Neural cell (in vitro differentiated cells): ENCODE measurements at regions not wholly inside any gene's neighbourhood (a gene's known extent, or its start where the extent isn't known, plus 50 kb on each side); places are given as distances from the start of the nearest gene placed in this dataset.

Experiments used
- H2AFZ ChIP-seq: fragments of 200-600, 300-800 bp; sonication (generic), shearing (Covaris generic); 2 replicates; pipeline ENCODE4 v1.6.0; 2014; ENCODE audit warnings: low read depth, mild to moderate bottlenecking, antibody characterized with exemption, low read length, moderate library complexity
- H3F3A ChIP-seq: fragments of 200-600 bp; shearing (Covaris generic); 2 replicates; pipeline ENCODE4 v1.6.1; 2016; ENCODE audit warnings: mild to moderate bottlenecking, moderate library complexity, mixed read lengths, antibody characterized with exemption, low read length; ENCODE audit not compliant: insufficient read depth, poor library complexity, severe bottlenecking
- H3K27ac ChIP-seq: fragments of 200-600, 300-800 bp; sonication (generic), shearing (Covaris generic); 2 replicates; pipeline ENCODE4 v1.5.1; 2014; ENCODE audit warnings: mild to moderate bottlenecking, low read length, moderate library complexity
- H3K27me3 ChIP-seq: fragments of 300-800, 200-600 bp; sonication (generic), shearing (Covaris generic); 2 replicates; pipeline ENCODE4 v1.6.0; 2014; ENCODE audit warnings: mild to moderate bottlenecking, low read depth, low read length, moderate library complexity; ENCODE audit not compliant: insufficient read depth
- H3K36me3 ChIP-seq: fragments of 300-800, 200-600 bp; sonication (generic), shearing (Covaris generic); 2 replicates; pipeline ENCODE4 v1.5.1; 2014; ENCODE audit warnings: mild to moderate bottlenecking, antibody characterized with exemption, low read length, moderate library complexity; ENCODE audit not compliant: insufficient read depth
- H3K4me2 ChIP-seq: fragments of 300-800, 200-600 bp; sonication (generic), shearing (Covaris generic); 2 replicates; pipeline ENCODE4 v1.6.0; 2014; ENCODE audit warnings: mild to moderate bottlenecking, low read length
- H3K4me3 ChIP-seq: fragments of 300-800, 200-600 bp; sonication (generic), shearing (Covaris generic); 2 replicates; pipeline ENCODE4 v1.5.1; 2014; ENCODE audit warnings: mild to moderate bottlenecking, low read length, moderate library complexity
- H3K79me2 ChIP-seq: fragments of 200-600 bp; shearing (Covaris generic); replicated peaks from 2 replicates; pipeline ENCODE4 v1.6.0; 2014; ENCODE audit warnings: mild to moderate bottlenecking, low read length, moderate library complexity; ENCODE audit not compliant: insufficient read depth
- H3K9ac ChIP-seq: fragments of 300-800, 200-600 bp; sonication (generic), shearing (Covaris generic); 2 replicates; pipeline ENCODE4 v1.6.1; 2016; ENCODE audit warnings: mild to moderate bottlenecking, low read length, mixed read lengths
- H3K9me2 ChIP-seq: fragments of 200-600 bp; shearing (Covaris generic); 2 replicates; pipeline ENCODE4 v1.6.1; 2016; ENCODE audit warnings: mild to moderate bottlenecking, low read length, mixed read lengths; ENCODE audit not compliant: insufficient read depth
- H3K9me3 ChIP-seq: fragments of 200-600, 300-800 bp; sonication (generic), shearing (Covaris generic); 2 replicates; pipeline ENCODE4 v1.6.1; 2016; ENCODE audit warnings: mild to moderate bottlenecking, mixed run types, low read length, moderate library complexity, mixed read lengths
- H4K20me1 ChIP-seq: fragments of 200-600 bp; shearing (Covaris generic); 2 replicates; pipeline ENCODE4 v1.6.1; 2016; ENCODE audit warnings: mild to moderate bottlenecking, mixed run types; ENCODE audit not compliant: insufficient read depth
- EP300 ChIP-seq: fragments of 450-650 bp; conservative IDR thresholded peaks from 2 replicates; pipeline ENCODE4 v1.6.1; 2014; ENCODE audit warnings: antibody characterized with exemption, mild to moderate bottlenecking, moderate library complexity; ENCODE audit not compliant: poor library complexity, severe bottlenecking
- EZH2 ChIP-seq: fragments of 200-600, 300-800 bp; shearing (Covaris generic), sonication (generic); IDR thresholded peaks from 2 replicates; pipeline ENCODE4 v1.6.1; 2014; ENCODE audit warnings: antibody characterized with exemption, low read length, borderline replicate concordance, mild to moderate bottlenecking; ENCODE audit not compliant: insufficient read depth, poor library complexity, severe bottlenecking
- MXI1 ChIP-seq: fragments of 450-650 bp; conservative IDR thresholded peaks from 2 replicates; pipeline ENCODE4 v1.6.1; 2014; ENCODE audit warnings: antibody characterized with exemption, mild to moderate bottlenecking; ENCODE audit not compliant: poor library complexity, severe bottlenecking
- POLR2AphosphoS5 ChIP-seq: IDR thresholded peaks from 2 replicates; pipeline ENCODE4 v1.6.1; 2012
- RAD21 ChIP-seq: fragments of 450-650 bp; conservative IDR thresholded peaks from 2 replicates; pipeline ENCODE4 v1.6.1; 2014; ENCODE audit warnings: antibody characterized with exemption, mild to moderate bottlenecking, moderate library complexity
- REST ChIP-seq: IDR thresholded peaks from 2 replicates; pipeline ENCODE4 v1.6.1; 2012; ENCODE audit warnings: borderline replicate concordance
- SMC3 ChIP-seq: fragments of 450-650 bp; conservative IDR thresholded peaks from 2 replicates; pipeline ENCODE4 v1.6.1; 2014; ENCODE audit warnings: antibody characterized with exemption, mild to moderate bottlenecking, moderate library complexity; ENCODE audit not compliant: poor library complexity
- TAF1 ChIP-seq: IDR thresholded peaks from 2 replicates; pipeline ENCODE4 v1.6.1; 2012; ENCODE audit warnings: low read depth
- TF ChIP-seq, protein P1 (sequence below): fragments of 450-650 bp; IDR thresholded peaks from 2 replicates; pipeline ENCODE4 v1.5.1; 2014; ENCODE audit warnings: antibody characterized with exemption, mild to moderate bottlenecking, moderate library complexity; ENCODE audit not compliant: poor library complexity, severe bottlenecking

- Histone ChIP-seq H3F3A (no peaks in the 10 kb centered on the region), H3K79me2 (no peaks in the 10 kb centered on the region), H3K27ac (no peak overlapping the region), H4K20me1 (no peaks in the 10 kb centered on the region), H3K9me3 (no peaks in the 10 kb centered on the region), H3K36me3 (no peaks in the 10 kb centered on the region), H3K4me3 (no peak overlapping the region), H2AFZ (no peak overlapping the region), H3K9ac (no peak overlapping the region), H3K4me2 (no peak overlapping the region), H3K9me2 (no peaks in the 10 kb centered on the region), H3K27me3 (no peaks in the 10 kb centered on the region)
- TF ChIP-seq SMC3 = no peak
- TF ChIP-seq POLR2AphosphoS5 = no peak
- TF ChIP-seq, protein P1, sequence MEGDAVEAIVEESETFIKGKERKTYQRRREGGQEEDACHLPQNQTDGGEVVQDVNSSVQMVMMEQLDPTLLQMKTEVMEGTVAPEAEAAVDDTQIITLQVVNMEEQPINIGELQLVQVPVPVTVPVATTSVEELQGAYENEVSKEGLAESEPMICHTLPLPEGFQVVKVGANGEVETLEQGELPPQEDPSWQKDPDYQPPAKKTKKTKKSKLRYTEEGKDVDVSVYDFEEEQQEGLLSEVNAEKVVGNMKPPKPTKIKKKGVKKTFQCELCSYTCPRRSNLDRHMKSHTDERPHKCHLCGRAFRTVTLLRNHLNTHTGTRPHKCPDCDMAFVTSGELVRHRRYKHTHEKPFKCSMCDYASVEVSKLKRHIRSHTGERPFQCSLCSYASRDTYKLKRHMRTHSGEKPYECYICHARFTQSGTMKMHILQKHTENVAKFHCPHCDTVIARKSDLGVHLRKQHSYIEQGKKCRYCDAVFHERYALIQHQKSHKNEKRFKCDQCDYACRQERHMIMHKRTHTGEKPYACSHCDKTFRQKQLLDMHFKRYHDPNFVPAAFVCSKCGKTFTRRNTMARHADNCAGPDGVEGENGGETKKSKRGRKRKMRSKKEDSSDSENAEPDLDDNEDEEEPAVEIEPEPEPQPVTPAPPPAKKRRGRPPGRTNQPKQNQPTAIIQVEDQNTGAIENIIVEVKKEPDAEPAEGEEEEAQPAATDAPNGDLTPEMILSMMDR = no peak
- no peak for TF ChIP-seq RAD21
- no peak for TF ChIP-seq EZH2
- TF ChIP-seq TAF1 = no peak
- TF ChIP-seq MXI1 = no peak
- TF ChIP-seq EP300 = no peak
- no peak for TF ChIP-seq REST
Measured at GRCh38 chr10:8591640-8592039, 537.2 kb downstream of the GATA3 start.

- H3K27me3 ChIP-seq = no peaks in the 10 kb centered on the region
- no peak overlapping the region for H3K27ac ChIP-seq
- H2AFZ ChIP-seq = no peak overlapping the region
- no peaks in the 10 kb centered on the region for H3F3A ChIP-seq
- no peak overlapping the region for H3K9ac ChIP-seq
- TF ChIP-seq POLR2AphosphoS5 = no peak
- TF ChIP-seq REST = no peak
- TF ChIP-seq EP300 = no peak
- TF ChIP-seq EZH2 = no peak
- no peak for TF ChIP-seq SMC3
- no peak for TF ChIP-seq RAD21
- TF ChIP-seq TAF1 = no peak
- H3K9me2 ChIP-seq = no peaks in the 10 kb centered on the region
- no peaks in the 10 kb centered on the region for H3K36me3 ChIP-seq
- no peaks in the 10 kb centered on the region for H4K20me1 ChIP-seq
- H3K4me2 ChIP-seq = no peak overlapping the region
- H3K4me3 ChIP-seq = no peak overlapping the region
- no peaks in the 10 kb centered on the region for H3K9me3 ChIP-seq
- no peaks in the 10 kb centered on the region for H3K79me2 ChIP-seq
Measured at GRCh38 chr10:8594176-8594575, 539.7 kb downstream of the GATA3 start.
